Urothelium cell line (cell line): ENCODE measurements at regions not wholly inside any gene's neighbourhood (a gene's known extent, or its start where the extent isn't known, plus 50 kb on each side); places are given as distances from the start of the nearest gene placed in this dataset.
"Not testable (repeated sequence)": the region's sequence is repeated elsewhere in the genome, so short reads cannot be mapped to it uniquely, and the experiment has no call there.

Experiments
- DNase-seq: peaks from one replicate; pipeline ENCODE4 v3.0.0; 2011; ENCODE audit warnings: low spot score, mixed read lengths
- FAIRE-seq: peaks from 2 replicates; lab custom pipeline; 2011; peaks lifted over from hg19 to GRCh38; lab: Jason Lieb, UNC

GRCh38 chr3:109784852-109785631 lies 447.7 kb upstream of the DPPA4 start:
- DNase-seq: no peak
- FAIRE-seq: no peak

- FAIRE-seq (no peak), DNase-seq (peak; percentile 13)
These were observed 465.9 kb upstream of the DPPA4 start for GRCh38 chr3:109803274-109803673.

GRCh38 chr3:109804697-109805096 lies 467.4 kb upstream of the DPPA4 start:
- FAIRE-seq (no peak), DNase-seq (no peak)

GRCh38 chr3:109806929-109807328 lies 469.6 kb upstream of the DPPA4 start:
- peak; percentile 84 for FAIRE-seq

GRCh38 chr3:109809513-109809912 lies 472.2 kb upstream of the DPPA4 start:
- FAIRE-seq: no peak
- no peak for DNase-seq

More at GRCh38 chr3:109806929-109807328, 469.6 kb upstream of the DPPA4 start:
- DNase-seq: peak; percentile 69

GRCh38 chr3:109818081-109818480 lies 480.7 kb upstream of the DPPA4 start:
- DNase-seq: no peak
- FAIRE-seq: no peak

GRCh38 chr3:109819734-109820133 lies 482.4 kb upstream of the DPPA4 start:
- FAIRE-seq (no peak), DNase-seq (no peak)

- FAIRE-seq (no peak), DNase-seq (no peak)
These were observed 488.8 kb upstream of the DPPA4 start for GRCh38 chr3:109825971-109826810.

GRCh38 chr3:109831403-109831802 lies 494.1 kb upstream of the DPPA4 start:
- no peak for DNase-seq
- no peak for FAIRE-seq

GRCh38 chr3:109835958-109836357 lies 498.6 kb upstream of the DPPA4 start:
- FAIRE-seq: no peak

GRCh38 chr3:109851854-109852253 lies 514.5 kb upstream of the DPPA4 start:
- DNase-seq (no peak), FAIRE-seq (no peak)

More at GRCh38 chr3:109835958-109836357, 498.6 kb upstream of the DPPA4 start:
- no peak for DNase-seq

GRCh38 chr3:109852283-109852682 lies 514.9 kb upstream of the DPPA4 start:
- DNase-seq (no peak), FAIRE-seq (no peak)

- no peak for FAIRE-seq
- DNase-seq: no peak
These were observed 515.9 kb upstream of the DPPA4 start for GRCh38 chr3:109853077-109853731.

GRCh38 chr3:109863701-109864100 lies 526.4 kb upstream of the DPPA4 start:
- FAIRE-seq: no peak
- DNase-seq: no peak

- no peak for FAIRE-seq
- no peak for DNase-seq
These were observed 527.1 kb upstream of the DPPA4 start for GRCh38 chr3:109864452-109864851.

GRCh38 chr3:109869586-109869985 lies 532.2 kb upstream of the DPPA4 start:
- no peak for DNase-seq
- no peak for FAIRE-seq

- FAIRE-seq (no peak), DNase-seq (no peak)
These were observed 537.8 kb upstream of the DPPA4 start for GRCh38 chr3:109874896-109875708.

GRCh38 chr3:109877616-109878015 lies 540.3 kb upstream of the DPPA4 start:
- DNase-seq, FAIRE-seq: not testable (repeated sequence)

GRCh38 chr3:109882144-109882543 lies 544.8 kb upstream of the DPPA4 start:
- DNase-seq (no peak), FAIRE-seq (no peak)

GRCh38 chr3:109887293-109887692 lies 549.9 kb upstream of the DPPA4 start:
- DNase-seq (no peak), FAIRE-seq (no peak)

GRCh38 chr3:109888026-109888425 lies 550.7 kb upstream of the DPPA4 start:
- FAIRE-seq (no peak), DNase-seq (no peak)
